Left colon (tissue), 2 donors: ENCODE measurements at regions not wholly inside any gene's neighbourhood (a gene's known extent, or its start where the extent isn't known, plus 50 kb on each side); places are given as distances from the start of the nearest gene placed in this dataset.
A peak's percentile ranks its signal among the peaks of the same experiment; 100 is the strongest.
"Not testable (repeated sequence)": the region's sequence is repeated elsewhere in the genome, so short reads cannot be mapped to it uniquely, and the experiment has no call there.

Source experiments
- ATAC-seq: fragments of 200-7000 bp; cut with Tn5 transposase; one replicate; pipeline ENCODE4 v1.9.1; 2020; ENCODE audit warnings: mild to moderate bottlenecking, moderate library complexity
- DNase-seq, 2 donors: peaks; one replicate each; pipeline ENCODE4 v3.0.0-alpha.2; 2020
- intact Hi-C, 2 donors: fragments of 100-400 bp; cut with DNase I in 1 of 2; cut with micrococcal nuclease in 1 of 2; formaldehyde crosslinking; loops; one replicate each; pipeline versions ENCODE4 v1.11.2 to v1.14.0; 2022; cut with DNase I, micrococcal nuclease
- donor health status: DM: no; HTN: no; CAD: no.
- donor health status: DM: yes; HTN: yes; CAD: no.

DNA sequence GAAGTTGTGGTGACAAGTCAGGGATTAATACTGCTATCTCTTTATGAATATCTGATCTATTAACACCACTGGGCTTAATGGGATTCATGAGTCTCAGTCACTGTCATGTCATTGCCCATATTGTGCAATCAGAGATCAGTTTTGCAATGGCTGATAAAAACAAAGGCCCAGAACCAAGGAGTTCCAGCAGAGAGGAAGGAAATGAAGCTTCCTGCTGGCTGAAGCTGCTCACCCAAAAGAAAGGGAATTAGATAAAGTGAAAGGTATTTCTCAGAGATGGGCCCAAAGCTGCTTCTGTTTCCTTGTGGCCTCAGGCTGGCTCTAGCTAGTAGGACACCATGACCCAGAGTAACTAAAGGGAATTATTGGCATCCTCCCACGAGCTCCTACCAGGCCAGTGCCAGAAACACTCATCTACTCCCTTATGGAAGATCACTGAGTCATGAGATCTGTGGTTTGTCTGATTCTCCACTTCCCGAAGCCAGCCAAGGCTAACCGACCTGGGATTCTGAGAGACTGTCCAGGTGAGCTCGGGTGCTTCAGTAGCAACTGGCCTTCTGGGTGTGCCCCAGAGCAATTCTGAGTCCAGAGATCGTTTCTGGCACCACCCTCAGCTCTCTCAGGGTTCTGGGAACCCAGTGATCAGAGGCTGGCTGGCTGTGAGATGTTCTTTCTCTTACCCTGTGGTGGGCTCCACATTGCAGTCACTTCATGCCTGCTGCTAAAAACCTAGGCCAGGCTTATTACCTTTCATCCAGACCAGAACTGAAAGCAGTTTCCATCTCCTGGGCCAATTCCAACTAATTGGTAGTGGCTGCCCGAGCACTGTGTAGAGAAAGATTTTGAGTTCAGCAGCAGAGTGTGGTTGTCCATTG, 129.5 kb upstream of the PELI1 start:
- intact Hi-C loops = no loop called here
- peak; percentile 97 for ATAC-seq
- DNase-seq = peak; percentile 62 to 66

DNA sequence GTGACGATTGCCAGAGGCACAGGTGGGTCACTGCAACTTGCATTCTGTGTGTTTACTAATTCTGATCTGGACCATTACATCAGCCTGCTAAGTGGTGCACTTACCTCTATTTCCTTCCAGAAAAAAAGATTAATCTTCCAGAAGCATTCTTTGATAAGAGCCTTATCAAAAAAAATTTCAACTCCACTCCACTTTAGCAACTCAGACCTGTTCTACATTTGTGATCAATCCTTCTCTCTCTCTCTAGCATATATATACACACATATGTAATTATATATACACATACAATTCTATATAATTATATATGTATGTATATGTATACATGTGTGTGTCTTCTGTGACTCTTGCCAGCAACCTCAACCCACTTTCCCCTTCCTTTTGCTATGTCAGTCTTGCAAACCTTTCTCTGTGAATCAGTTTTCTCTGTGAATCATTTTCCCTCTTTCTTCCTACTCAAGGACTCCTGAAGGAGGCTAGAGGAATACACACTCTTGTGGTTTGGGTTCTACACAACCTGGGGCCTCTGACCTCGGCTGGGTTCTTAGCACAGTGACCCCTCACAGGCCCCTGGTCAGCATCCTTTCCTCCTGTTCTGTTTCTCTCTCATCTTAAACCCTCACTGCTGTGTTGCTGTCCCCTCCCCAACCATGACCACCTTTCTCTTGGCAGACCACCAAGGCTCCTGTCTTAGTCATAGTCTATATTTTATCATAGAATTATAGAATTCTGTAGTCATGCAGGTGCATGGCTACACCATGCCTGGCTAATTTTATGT, 130.4 kb upstream of the PELI1 start:
- DNase-seq (no peak), ATAC-seq (no peak)
- intact Hi-C loops = no loop called here

DNA sequence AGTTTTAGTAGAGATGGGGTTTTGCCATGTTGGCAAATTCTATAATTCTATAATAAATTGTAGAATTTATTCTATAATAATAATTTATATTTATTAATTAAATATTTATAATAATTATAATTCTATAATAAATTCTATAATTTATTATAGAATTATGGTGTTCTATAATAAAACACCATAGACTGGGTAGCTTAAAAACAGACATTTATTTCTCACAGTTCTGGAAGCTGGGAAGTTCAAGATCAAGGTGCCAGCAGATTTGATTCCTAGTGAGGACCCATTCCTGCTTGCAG, 130.9 kb upstream of the PELI1 start:
- intact Hi-C loops = no loop called here
- DNase-seq (no peak), ATAC-seq (no peak)

DNA sequence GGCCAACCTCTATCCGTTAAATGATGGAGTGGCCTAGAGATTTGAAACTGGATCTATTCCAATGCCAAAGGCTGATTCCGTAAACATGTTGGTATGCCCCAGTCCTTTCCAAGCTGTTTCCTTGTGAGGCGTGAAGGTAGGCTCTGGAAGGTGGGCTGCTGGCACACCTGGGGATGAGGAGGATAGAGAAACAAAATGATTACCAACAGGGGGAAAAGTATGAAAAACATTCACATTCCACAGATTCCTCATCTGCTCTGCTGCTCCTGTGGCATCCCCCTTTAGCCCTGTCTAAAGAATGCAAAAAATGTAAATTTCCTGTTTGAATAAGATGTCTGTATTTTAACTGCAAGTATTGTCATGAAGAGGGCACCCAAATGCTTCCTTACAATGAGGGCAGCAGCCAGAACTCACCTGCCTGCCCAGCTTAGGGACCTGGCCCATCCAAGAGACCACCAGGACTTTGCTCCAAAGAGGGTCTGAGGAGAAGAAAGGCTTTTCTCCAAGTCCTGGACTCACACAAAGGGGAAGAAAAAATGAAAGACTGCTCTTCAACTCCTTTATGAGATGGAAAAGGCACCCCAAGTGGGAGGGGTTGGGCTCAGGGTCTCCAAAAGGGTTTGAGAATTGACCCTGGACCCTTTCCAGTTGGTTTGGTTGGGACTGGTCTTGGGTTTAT, 132.3 kb upstream of the PELI1 start:
- intact Hi-C loops = no loop called here
- ATAC-seq = no peak
- no peak for DNase-seq

DNA sequence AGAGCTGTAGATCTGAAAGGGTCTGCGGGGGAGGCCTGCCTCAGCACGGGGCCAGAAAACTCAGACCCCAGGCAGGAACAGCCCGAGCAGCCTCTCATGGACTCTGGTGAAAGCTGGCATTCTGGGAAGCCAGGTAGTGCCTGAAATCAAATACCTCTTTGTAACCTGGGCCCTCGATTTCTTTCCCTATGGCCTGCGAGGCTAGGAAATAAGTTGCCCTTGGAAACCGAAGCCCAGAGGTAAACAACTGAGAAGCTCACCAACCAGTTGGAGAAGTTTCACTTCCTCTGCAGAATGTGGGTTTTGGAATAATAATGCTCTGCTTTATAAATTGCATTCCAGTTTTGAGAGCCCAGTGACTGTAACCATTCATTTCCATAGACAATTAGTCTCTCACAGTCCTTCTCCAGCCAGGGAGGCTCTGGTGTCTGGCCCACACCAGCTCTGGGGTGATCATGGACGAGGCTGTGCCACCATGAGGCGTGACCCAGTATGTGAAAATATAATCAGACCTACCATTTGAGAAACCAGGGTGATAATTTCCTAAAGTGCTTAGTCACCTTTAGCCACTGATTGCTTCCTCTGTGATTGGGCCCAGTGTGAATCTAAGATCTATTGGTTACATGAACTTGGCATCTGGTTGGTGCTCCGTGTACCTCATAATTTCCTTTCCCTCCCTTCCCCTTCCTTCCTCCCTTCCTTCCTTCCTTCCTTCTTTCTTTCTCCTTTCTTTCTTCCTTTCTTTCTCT, 133.1 kb upstream of the PELI1 start:
- intact Hi-C loops = no loop called here
- no peak for ATAC-seq

DNA sequence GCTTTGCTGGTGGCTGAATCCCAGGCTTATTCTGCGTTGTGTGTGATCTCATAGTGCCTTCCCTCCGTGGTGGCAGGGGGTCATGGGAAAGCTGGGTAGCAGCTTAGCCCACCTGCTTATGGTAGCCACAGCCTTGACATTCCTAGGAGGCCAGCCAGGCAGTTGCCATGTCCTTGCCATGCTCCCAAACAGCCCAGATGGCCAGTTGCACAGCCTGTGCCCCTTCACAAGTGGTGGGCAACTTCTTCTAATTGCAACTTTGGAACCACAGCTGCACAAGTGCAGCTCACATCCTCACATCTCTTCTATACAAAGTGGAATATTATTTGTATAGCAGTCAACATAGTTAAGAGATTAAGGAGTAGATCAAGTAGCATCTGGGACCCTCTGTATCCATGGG, 136.6 kb upstream of the PELI1 start:
- ATAC-seq, DNase-seq, intact Hi-C loops: not testable (repeated sequence)

More for the DNA sequence above, 133.1 kb upstream of the PELI1 start:
- no peak for DNase-seq

DNA sequence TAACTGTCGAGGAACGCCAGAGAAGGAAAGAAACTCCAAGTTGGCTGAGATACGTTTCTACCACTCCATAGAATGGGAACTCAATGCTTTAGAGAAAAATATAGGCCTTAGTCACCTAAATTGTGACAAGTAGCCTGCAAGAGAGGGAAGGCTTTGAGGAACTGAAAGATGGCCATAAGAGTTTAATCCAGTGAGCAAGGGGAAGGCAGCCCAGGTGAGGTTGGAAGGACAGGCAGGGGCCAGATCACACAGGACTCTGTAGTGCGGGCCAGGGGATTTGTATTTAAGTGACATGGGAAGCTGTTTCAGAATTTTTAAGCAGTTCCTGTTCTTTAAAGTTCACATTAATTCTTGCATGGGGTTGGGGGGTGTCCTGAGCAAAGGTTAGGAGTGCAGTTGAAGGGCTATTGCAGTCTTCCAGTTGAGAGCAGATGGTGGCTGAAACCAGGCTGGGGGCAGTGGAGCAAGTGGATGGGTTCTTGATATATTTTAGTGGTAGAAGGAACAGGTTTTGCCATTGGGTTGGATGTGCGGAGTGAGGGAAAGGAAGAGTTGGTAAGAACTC, 138.9 kb upstream of the PELI1 start:
- DNase-seq (no peak), ATAC-seq (no peak)
- intact Hi-C loops = no loop called here

DNA sequence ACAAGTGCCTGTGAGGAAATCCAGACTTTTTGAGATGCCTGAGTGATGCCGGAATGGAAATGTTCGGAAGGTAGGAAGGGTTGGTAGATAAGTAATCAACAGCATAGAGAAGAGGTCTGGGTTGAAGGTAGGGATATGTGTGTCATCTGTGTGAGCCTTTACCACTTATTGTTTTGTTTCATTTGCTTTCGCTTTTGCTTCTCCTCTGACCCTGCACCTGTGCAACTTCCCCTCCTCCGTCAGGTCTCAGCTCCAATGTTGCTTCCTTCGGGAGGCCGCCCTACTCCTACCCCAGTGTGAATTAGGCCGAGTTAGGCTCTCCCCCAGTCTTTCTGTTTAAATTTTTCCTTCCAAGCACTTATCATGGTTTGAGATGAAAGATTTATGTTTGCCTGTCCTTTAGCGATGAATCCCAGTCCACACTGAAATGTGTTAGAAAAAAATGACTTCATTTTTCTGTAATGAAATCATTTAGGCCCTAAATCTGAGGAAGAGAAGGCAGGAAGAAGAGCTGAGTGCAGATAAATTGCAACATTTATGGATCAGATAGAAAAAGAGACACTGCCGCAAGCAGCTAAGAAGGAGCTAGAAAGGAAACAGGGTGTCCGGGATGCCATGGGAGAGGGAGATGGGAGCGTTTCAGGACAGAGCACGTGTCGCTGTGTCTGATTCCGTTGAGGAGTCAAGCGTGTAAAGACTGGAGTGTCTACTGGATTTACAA, 139.6 kb upstream of the PELI1 start:
- intact Hi-C loops = no loop called here
- ATAC-seq (no peak), DNase-seq (no peak)

DNA sequence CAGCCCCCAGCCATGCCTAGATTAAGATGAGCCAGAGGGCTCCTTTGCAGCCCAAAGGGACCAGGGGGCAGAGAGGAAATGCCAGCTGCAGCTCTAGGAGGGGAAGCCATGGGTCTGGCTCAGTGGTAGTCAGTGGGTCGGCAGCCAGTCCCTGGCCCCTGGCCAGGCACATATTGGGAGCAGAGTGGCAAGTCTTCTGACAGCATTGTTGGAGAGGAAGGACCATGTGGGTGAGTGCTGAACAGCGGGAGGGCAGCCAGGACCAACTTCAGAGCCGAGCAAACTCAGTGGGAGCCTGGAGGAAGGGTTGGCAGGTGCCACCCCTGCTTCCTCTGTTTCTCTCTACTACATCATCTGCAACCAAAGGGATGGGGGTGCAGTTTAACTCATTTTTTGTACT, 140.5 kb upstream of the PELI1 start:
- no peak for ATAC-seq
- DNase-seq = no peak

DNA sequence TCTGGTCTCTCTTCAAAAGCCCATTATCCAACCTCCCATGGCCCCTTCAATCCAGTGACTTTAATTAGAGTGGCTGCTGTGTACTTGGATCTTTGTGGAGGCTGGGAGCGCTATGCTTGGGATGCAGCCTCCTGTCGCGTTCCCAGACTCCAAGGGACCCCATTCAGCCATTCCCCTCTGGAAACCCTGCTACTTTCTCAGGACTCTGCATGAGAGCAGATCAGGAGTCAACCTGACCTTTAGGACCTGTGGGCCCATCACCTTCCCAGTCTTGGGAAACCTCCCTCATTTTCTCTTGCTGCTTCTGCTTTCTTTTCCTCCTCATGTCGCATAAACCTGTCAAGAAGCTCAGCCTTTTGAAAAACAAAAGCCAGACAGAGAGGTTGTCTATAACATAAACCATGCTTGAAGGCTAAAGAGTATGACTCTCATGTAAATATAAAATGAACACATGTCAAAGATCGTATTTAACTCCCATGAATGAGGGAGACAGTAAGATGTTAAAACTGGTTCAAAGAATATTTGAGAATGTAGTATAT, 143.1 kb upstream of the PELI1 start:
- ATAC-seq (no peak), DNase-seq (no peak)
- intact Hi-C loops = no loop called here

More for the DNA sequence above, 140.5 kb upstream of the PELI1 start:
- intact Hi-C loops = no loop called here

DNA sequence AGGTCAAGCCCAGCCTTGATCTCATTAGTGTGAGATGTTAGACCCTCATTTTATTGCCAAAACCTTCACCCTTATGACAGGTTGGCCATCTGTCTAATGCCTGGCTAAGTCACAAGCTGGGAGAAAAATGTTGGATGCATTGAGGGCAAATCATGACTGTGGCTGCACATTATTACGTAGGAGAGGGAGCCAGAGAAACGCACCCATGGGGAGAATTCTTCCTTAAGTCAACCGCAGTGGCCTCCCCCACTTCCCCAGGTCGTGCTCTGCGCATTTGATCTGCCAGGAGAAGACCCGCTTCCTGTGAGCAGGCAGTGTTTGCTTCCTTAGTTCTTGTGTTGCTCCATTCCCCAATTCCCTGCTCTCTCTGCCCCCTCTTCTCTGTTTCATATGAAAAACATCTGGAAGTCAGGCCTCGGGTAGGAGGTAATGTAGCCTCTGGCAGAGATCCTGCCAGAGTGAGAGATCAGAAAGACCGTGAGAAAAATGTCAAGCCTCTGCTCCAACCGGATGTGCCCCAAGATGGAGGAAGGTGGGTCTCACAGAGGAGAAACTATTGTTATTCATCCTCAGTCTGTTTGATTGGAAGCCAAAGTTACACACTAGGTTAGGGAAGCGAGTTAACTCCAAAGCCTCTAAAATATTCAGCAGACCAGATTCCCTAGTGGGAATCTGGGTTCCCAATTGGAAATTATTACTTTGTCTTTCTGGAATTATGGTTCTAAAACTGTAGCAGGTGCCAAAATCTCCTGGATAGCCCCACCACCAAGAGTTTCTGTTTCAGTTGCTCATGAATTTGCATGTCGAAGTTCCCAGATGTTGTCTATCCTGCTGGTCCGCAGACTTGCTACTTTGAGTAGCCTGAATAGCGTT, 144.3 kb upstream of the PELI1 start:
- ATAC-seq (no peak), DNase-seq (no peak)
- intact Hi-C loops = no loop called here

DNA sequence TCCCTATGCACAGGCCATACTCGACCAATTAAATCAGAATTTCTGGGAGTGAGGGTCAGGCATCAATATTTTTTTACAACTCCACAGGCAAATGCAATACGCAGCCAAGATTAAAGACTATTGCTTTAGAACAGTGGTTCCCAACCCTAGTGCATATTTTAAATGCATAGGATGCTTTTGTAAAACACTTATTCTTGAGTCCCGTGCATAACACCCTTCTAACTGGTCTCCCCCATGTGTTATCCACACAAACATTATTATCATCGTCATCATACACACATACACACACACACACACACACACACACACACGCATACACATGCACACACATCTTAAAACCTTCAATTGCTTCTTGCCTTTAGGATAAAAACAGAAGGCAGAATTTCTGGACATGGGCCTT, 145.0 kb upstream of the PELI1 start:
- intact Hi-C loops = no loop called here
- DNase-seq (no peak), ATAC-seq (no peak)

DNA sequence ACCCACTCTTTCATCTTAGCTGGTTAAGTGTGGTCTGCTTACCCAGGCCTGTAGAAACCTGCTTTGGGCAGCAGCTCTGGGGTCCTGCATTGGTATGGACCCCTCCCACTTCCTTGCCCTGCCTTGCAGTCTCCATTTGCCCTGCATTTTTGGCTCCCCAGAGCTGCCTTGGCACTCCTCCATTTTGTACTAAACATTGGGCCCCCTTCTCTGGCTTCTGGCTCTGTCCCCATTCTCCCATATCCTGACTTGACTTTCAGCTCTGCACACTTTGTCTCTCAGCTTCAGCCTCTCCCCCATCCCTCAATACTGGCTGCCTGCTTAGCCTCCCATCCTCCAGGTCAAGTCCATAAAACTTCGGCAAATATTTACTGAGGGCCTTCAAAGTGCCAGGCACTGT, 145.5 kb upstream of the PELI1 start:
- intact Hi-C loops = no loop called here
- ATAC-seq = no peak

DNA sequence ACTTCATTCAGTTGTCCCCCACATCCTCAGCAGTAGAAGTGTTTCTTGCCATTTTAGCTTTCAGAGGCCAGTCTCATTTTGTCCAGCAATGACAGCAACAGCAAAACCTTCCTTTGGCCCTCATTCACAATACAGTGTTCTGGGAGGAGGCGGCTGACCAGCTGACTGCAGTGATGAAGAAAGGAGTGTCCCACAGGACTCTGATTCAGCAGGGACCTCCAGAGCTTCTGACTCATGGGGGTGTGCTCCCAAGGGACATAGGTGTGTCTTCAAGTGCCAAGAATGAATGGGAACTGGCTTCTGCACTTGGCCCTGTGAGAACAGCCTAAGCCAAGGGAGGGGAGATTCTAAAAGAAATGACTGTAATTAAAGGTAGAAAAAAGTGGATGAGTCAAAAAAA, 147.0 kb upstream of the PELI1 start:
- ATAC-seq (peak; percentile 79), DNase-seq (no peak)
- intact Hi-C loops = no loop called here

More for the DNA sequence above, 145.5 kb upstream of the PELI1 start:
- DNase-seq = no peak

DNA sequence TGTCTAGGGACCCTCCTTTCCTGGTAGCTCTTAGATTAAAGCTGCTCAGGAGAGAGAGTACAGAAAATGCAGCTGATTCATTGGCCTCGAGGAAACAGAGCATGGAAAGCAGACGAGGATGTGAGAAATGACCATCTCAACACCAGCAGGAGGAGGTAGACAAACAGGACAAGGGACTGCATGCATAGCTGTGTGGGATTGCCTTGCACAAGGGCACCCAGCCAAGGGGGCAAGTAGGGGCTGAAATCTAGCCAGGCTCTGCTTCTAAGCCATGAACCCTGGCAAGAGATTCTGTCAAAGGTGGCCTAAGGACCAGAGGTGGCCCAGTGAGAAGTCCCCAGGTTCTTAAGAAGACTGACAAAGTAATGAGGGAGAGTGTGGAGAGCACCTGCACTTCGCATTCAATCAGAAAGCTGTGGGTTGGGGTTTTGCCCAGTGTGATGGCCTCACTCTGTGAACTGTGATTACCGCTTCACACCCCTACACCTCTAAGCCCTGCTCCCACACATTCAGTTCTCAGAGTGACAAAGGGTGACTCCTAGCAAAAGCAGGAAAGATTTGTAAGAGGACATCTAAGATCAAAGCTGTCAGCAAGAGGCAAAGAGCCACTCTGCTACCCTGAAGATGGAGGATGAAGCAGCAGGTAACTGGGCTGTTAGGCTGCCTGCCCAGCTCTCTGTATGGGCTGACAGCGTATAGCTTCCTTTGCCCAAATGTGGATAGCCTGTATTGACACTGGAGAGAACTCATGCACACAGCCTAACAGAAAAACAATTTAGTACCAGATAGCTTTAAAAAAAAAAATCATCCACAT, 151.3 kb upstream of the PELI1 start:
- DNase-seq (no peak), ATAC-seq (no peak)
- intact Hi-C loops = no loop called here

DNA sequence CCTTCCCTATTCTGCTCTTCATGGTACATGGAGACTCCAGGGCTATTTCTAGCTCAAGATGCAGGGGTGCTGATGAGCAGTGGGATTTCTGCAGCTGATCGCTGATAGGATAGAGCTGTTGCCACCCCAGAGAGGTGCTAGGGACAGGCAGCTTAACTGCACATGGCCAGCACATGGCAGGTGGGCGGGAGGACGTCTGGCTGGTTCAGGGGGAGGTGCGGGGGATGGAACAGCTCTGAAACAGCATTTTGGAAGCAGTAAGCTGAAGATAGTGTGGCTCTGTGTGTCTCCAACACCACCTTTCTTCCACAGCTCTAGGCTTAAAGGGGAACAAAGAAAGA, 151.9 kb upstream of the PELI1 start:
- no peak for ATAC-seq
- DNase-seq = no peak
- intact Hi-C loops = no loop called here
